GM06990 (cell line): ENCODE measurements at regions not wholly inside any gene's neighbourhood (a gene's known extent, or its start where the extent isn't known, plus 50 kb on each side); places are given as distances from the start of the nearest gene placed in this dataset.
"Not testable (repeated sequence)": the region's sequence is repeated elsewhere in the genome, so short reads cannot be mapped to it uniquely, and the experiment has no call there.

Experiments
- DNase-seq: peaks from one replicate; pipeline ENCODE4 v3.0.0-alpha.2; 2011; ENCODE audit not compliant: insufficient read length; ENCODE audit errors: extremely low read depth
- H3K27me3 ChIP-seq: replicated peaks from 2 replicates; pipeline ENCODE4 v1.6.0; 2011; ENCODE audit warnings: low read length; ENCODE audit not compliant: control insufficient read depth, insufficient read depth
- H3K36me3 ChIP-seq: 2 replicates; pipeline ENCODE4 v1.5.1; 2011; ENCODE audit warnings: low read length; ENCODE audit not compliant: control insufficient read depth, insufficient read depth
- H3K4me3 ChIP-seq: replicated peaks from 2 replicates; pipeline ENCODE4 v1.5.1; 2011; ENCODE audit warnings: low read depth, mild to moderate bottlenecking, control low read depth, low read length
- TF ChIP-seq, protein P1 (sequence below): IDR thresholded peaks from 2 replicates; pipeline ENCODE4 v1.5.1; 2011; ENCODE audit warnings: low read length, control low read depth, mild to moderate bottlenecking, inconsistent platforms; ENCODE audit not compliant: insufficient read depth, poor library complexity, severe bottlenecking

DNA sequence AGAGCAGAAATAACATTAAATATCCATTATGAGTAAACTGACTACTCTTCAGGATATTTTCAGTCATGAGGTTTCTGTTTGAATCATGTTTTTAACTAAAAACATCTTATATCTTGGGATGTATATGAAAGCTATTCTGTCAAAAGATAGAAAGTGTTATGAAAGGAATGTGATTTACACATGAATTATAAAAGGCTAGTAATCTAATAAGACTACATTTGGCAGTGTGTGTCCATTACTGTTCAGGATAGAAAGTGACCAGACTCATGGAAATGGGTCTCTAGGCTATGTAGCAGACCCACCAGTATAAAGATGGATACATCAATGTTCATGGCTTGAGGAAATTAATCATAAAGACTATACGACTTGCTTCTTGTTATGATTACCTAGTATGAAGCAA is 1328.2 kb upstream of the NUDT12 start:
- H3K36me3 ChIP-seq: no peaks in the 10 kb centered on the region
- no peaks in the 10 kb centered on the region for H3K27me3 ChIP-seq
- TF ChIP-seq, protein P1, sequence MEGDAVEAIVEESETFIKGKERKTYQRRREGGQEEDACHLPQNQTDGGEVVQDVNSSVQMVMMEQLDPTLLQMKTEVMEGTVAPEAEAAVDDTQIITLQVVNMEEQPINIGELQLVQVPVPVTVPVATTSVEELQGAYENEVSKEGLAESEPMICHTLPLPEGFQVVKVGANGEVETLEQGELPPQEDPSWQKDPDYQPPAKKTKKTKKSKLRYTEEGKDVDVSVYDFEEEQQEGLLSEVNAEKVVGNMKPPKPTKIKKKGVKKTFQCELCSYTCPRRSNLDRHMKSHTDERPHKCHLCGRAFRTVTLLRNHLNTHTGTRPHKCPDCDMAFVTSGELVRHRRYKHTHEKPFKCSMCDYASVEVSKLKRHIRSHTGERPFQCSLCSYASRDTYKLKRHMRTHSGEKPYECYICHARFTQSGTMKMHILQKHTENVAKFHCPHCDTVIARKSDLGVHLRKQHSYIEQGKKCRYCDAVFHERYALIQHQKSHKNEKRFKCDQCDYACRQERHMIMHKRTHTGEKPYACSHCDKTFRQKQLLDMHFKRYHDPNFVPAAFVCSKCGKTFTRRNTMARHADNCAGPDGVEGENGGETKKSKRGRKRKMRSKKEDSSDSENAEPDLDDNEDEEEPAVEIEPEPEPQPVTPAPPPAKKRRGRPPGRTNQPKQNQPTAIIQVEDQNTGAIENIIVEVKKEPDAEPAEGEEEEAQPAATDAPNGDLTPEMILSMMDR: no peak
- H3K4me3 ChIP-seq: no peak overlapping the region
- no peak for DNase-seq

DNA sequence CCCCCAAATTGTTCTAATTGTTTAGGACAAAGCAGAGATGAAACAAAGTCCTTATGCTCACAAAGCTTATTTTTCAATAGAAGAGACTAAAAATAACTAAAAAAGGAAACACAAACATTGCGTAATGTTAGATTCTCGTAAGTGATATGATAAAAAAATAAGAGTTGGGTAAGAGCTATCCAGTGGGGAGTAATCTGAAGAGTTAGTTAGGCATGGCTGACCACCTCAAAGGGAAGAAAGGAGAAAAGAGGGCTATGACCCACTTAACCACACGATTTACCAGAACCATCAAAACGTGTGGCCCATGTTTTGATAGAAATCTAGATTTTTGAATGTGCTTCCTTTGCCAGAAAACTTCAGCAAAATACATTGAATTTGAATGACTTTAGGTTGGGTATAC is 1296.8 kb upstream of the NUDT12 start:
- DNase-seq: no peak
- H3K27me3 ChIP-seq: no peaks in the 10 kb centered on the region
- no peaks in the 10 kb centered on the region for H3K36me3 ChIP-seq
- TF ChIP-seq, protein P1: no peak
- no peak overlapping the region for H3K4me3 ChIP-seq

- H3K27me3 ChIP-seq, DNase-seq: not testable (repeated sequence)
These were observed 1289.5 kb upstream of the NUDT12 start for GRCh38 chr5:104852099-104852498.

GRCh38 chr5:104845541-104845940 is 1283.0 kb upstream of the NUDT12 start:
- TF ChIP-seq, protein P1: no peak
- no peaks in the 10 kb centered on the region for H3K27me3 ChIP-seq
- DNase-seq: no peak
- no peak overlapping the region for H3K4me3 ChIP-seq
- no peaks in the 10 kb centered on the region for H3K36me3 ChIP-seq

More at GRCh38 chr5:104852099-104852498, 1289.5 kb upstream of the NUDT12 start:
- H3K36me3 ChIP-seq, H3K4me3 ChIP-seq: not testable (repeated sequence)

- H3K27me3 ChIP-seq: no peaks in the 10 kb centered on the region
- no peaks in the 10 kb centered on the region for H3K36me3 ChIP-seq
- DNase-seq: no peak
- H3K4me3 ChIP-seq: no peak overlapping the region
- TF ChIP-seq, protein P1: no peak
These were observed 1281.2 kb upstream of the NUDT12 start for GRCh38 chr5:104843822-104844221.

DNA sequence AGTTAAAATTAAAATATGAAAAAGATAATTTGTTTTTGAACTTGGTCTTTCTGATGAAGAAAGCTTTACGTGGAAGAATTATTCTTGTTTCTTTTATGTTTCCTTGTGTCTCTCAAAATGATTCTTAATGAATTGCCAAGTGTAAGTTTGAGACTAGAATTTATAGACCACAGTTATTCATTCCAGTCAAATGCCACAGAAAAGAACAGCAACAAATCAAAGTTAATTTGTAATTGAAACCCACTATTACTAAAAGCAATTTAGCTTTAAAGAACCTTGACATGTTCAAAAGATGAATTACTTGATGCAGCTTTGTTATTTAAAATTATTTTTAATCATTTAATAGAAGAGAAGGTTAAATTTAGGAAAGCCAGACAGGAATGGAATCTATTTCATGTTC is 1277.7 kb upstream of the NUDT12 start:
- no peak for DNase-seq
- H3K36me3 ChIP-seq: no peaks in the 10 kb centered on the region
- TF ChIP-seq, protein P1: no peak
- no peak overlapping the region for H3K4me3 ChIP-seq
- no peaks in the 10 kb centered on the region for H3K27me3 ChIP-seq

DNA sequence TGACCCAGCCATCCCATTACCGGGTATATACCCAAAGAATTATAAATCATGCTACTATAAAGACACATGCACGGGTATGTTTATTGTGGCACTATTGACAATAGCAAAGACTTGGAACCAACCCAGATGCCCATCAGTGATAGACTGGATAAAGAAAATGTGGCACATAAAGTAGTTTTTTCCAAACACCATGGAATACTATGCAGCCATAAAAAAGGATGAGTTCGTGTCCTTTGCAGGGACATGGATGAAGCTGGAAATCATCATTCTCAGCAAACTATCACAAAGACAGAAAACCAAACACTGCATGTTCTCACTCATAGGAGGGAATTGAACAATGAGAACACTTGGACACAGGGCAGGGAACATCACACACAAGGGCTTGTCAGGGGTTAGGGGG is 1268.9 kb upstream of the NUDT12 start:
- not testable (repeated sequence) for H3K36me3 ChIP-seq, DNase-seq, H3K4me3 ChIP-seq, H3K27me3 ChIP-seq
